Testis (tissue), 2 donors: ENCODE measurements at regions not wholly inside any gene's neighbourhood (a gene's known extent, or its start where the extent isn't known, plus 50 kb on each side); places are given as distances from the start of the nearest gene placed in this dataset.

Experiments used
- CTCF ChIP-seq, 3 experiments: fragments of 450-650 bp in 2 of 3; fragments of 200-600 bp in 1 of 3; sonication (generic) in 1 of 3; IDR thresholded peaks; one replicate each; pipeline ENCODE4 v1.5.1; 2016 to 2019; ENCODE audit warnings: antibody characterized with exemption in 3 of 3, mild to moderate bottlenecking in 2 of 3, moderate library complexity in 1 of 3
- POLR2A ChIP-seq: fragments of 450-650 bp; IDR thresholded peaks from one replicate; pipeline ENCODE4 v1.6.1; 2017; ENCODE audit warnings: antibody characterized with exemption, mild to moderate bottlenecking, moderate library complexity

- no peak for TF ChIP-seq CTCF (IDR thresholded peaks at IDR 0.05)
- TF ChIP-seq POLR2A = no peak
These were observed 153.8 kb upstream of the ZBED5 start for GRCh38 chr11:11011617-11012016.
